ENCODE measurements at regions not wholly inside any gene's neighbourhood (a gene's known extent, or its start where the extent isn't known, plus 50 kb on each side); places are given as distances from the start of the nearest gene placed in this dataset.

GRCh38 chr9:33676746-33677505 is 118.4 kb upstream of the PRSS3 start:
- TF ChIP-seq CTCF (IDR thresholded peaks at IDR 0.05): no peak
- peak in 1 of 3 donors; percentile 32 for TF ChIP-seq POLR2A (IDR thresholded peaks at IDR 0.05)

All from body of pancreas (tissue), 4 donors.